ENCODE measurements at regions not wholly inside any gene's neighbourhood (a gene's known extent, or its start where the extent isn't known, plus 50 kb on each side); places are given as distances from the start of the nearest gene placed in this dataset.

DNA sequence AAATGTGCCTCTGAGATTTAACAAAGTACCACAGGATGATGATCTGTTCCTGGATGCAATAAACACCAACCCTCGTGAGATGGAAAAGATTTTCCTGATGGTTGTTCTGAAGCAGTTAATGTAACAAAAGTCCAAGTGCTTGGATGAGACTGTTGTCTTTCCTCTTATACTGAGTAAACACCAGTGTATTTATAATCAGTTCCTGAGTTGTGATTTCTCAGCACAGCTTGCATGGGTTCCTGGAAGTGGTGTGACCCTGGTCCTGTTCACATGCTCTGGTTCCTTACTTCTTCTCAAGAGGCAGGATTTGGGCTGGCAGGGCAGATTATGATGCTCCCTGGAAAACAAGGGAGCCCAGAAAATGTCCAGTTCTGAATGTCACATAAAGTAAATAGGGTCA lies 208.2 kb upstream of the USP24 start:
- TF ChIP-seq CTCF (IDR thresholded peaks at IDR 0.05) (no peak), POLR2A (IDR thresholded peaks at IDR 0.05) (no peak)
